K562 (cell line): ENCODE measurements at regions not wholly inside any gene's neighbourhood (a gene's known extent, or its start where the extent isn't known, plus 50 kb on each side); places are given as distances from the start of the nearest gene placed in this dataset.

Source experiments
- ATAC-seq: fragments of 200-7000 bp; cut with Tn5 transposase; 3 replicates; pipeline ENCODE4 v1.9.1; 2020; ENCODE audit warnings: moderate library complexity
- BruUV-seq: library from RNA; stranded (reverse); fragments of 400-500 nt; replicated peaks from 2 replicates; lab custom pipeline; 2021; lab: Mats Ljungman, UMichigan
- CTCF ChIA-PET: fragments of 300-600 bp; formaldehyde crosslinking; extraction: SDS; loops from one replicate; lab custom pipeline; 2021; ENCODE audit warnings: low intra/inter-chr PET ratio; lab: Yijun Ruan, JAX
- POLR2A ChIA-PET: fragments of 300-600, 350-650 bp; sonication (Branson Sonifier 250); formaldehyde crosslinking; extraction: SDS; loops from one replicate; lab custom pipeline; 2021; ENCODE audit warnings: antibody characterized with exemption, inconsistent platforms; lab: Yijun Ruan, JAX
- DNase-seq, 4 experiments: peaks; one replicate each; pipeline versions ENCODE4 v3.0.0 to v3.0.0-alpha.2; 2011 to 2018; ENCODE audit warnings: low spot score in 3 of 4, mixed read lengths in 3 of 4; ENCODE audit errors: extremely low read depth in 1 of 4
- FAIRE-seq: peaks from 2 replicates; lab custom pipeline; 2011; peaks lifted over from hg19 to GRCh38; lab: Jason Lieb, UNC
- H2AFZ ChIP-seq: 2 replicates; pipeline ENCODE4 v1.6.0; 2011; ENCODE audit warnings: low read depth, low read length, control low read depth, inconsistent platforms
- H3K27ac ChIP-seq: fragments of 200-600 bp; 3 replicates; pipeline ENCODE4 v1.8.0; 2011; ENCODE audit warnings: low read depth, mild to moderate bottlenecking, control low read depth, inconsistent platforms, low read length, moderate library complexity, mixed read lengths; ENCODE audit errors: extremely low read depth
- H3K27me3 ChIP-seq, 2 experiments: fragments of 300-600 bp in 1 of 2; 2 replicates in 1 of 2; 3 replicates in 1 of 2; pipeline versions ENCODE4 v1.6.0 to v1.8.0; 2011; ENCODE audit warnings: inconsistent platforms in 2 of 2, low read length in 2 of 2, mild to moderate bottlenecking in 1 of 2, mixed read lengths in 1 of 2, moderate library complexity in 1 of 2; ENCODE audit not compliant: control insufficient read depth in 2 of 2, insufficient read depth in 2 of 2
- H3K36me3 ChIP-seq: fragments of 300-600 bp; 3 replicates; pipeline ENCODE4 v1.8.0; 2011; ENCODE audit warnings: mild to moderate bottlenecking, low read length, inconsistent platforms; ENCODE audit not compliant: control insufficient read depth, insufficient read depth
- H3K4me1 ChIP-seq, 2 experiments: fragments of 200-600 bp in 1 of 2; replicated peaks in 1 of 2; 2 replicates in 1 of 2; 3 replicates in 1 of 2; pipeline versions ENCODE4 v1.5.1 to v1.8.0; 2011; ENCODE audit warnings: inconsistent platforms in 2 of 2, low read length in 2 of 2, mild to moderate bottlenecking in 1 of 2, mixed read lengths in 1 of 2, moderate library complexity in 1 of 2; ENCODE audit not compliant: control insufficient read depth in 2 of 2, insufficient read depth in 2 of 2
- H3K4me2 ChIP-seq: 2 replicates; pipeline ENCODE4 v1.6.1; 2011; ENCODE audit warnings: low read length, control low read depth, inconsistent platforms, mixed read lengths; ENCODE audit not compliant: insufficient read depth
- H3K4me3 ChIP-seq: fragments of 200-600 bp; sonication (generic), shearing (Covaris generic); 2 replicates; pipeline ENCODE4 v1.5.1; 2016; ENCODE audit warnings: control low read depth, inconsistent platforms
- H3K79me2 ChIP-seq: fragments of 200-600 bp; 3 replicates; pipeline ENCODE4 v1.8.0; 2011; ENCODE audit warnings: low read length, inconsistent platforms; ENCODE audit not compliant: control insufficient read depth, insufficient read depth
- H3K9ac ChIP-seq, 2 experiments: 2 replicates each; pipeline versions ENCODE4 v1.6.0 to v1.6.1; 2011; ENCODE audit warnings: low read depth in 2 of 2, low read length in 2 of 2, control low read depth in 1 of 2, inconsistent platforms in 1 of 2, mild to moderate bottlenecking in 1 of 2, mixed read lengths in 1 of 2; ENCODE audit not compliant: insufficient read depth in 1 of 2
- H3K9me1 ChIP-seq: one replicate; pipeline ENCODE4 v1.6.0; 2011; ENCODE audit warnings: inconsistent platforms, mild to moderate bottlenecking, low read length, moderate library complexity; ENCODE audit not compliant: control insufficient read depth, insufficient read depth
- H3K9me3 ChIP-seq: replicated peaks from 2 replicates; pipeline ENCODE4 v1.5.1; 2011; ENCODE audit warnings: low read depth, low read length, inconsistent platforms; ENCODE audit not compliant: control insufficient read depth, insufficient read depth
- H4K20me1 ChIP-seq: replicated peaks from 2 replicates; pipeline ENCODE4 v1.6.1; 2011; ENCODE audit warnings: low read length, inconsistent platforms, mixed read lengths; ENCODE audit not compliant: control insufficient read depth, insufficient read depth
- CTBP1 ChIP-seq: fragments of 450-650 bp; IDR thresholded peaks from 2 replicates; pipeline ENCODE4 v1.6.1; 2016; ENCODE audit warnings: borderline replicate concordance
- GTF2A2 ChIP-seq: IDR thresholded peaks from 2 replicates; pipeline ENCODE4 v1.6.1; 2016; ENCODE audit warnings: mild to moderate bottlenecking, missing genetic modification characterization, missing compliant biosample characterization
- HDAC2 ChIP-seq: fragments of 450-650 bp; IDR thresholded peaks from 2 replicates; pipeline ENCODE4 v1.6.1; 2016; ENCODE audit warnings: mild to moderate bottlenecking
- HNRNPUL1 ChIP-seq: fragments of 200-400 bp; formaldehyde crosslinking; IDR thresholded peaks from 2 replicates; pipeline ENCODE4 v1.6.1; 2017; ENCODE audit warnings: low read length
- MYBL2 ChIP-seq, 2 experiments: fragments of 450-650 bp in 1 of 2; sonication (generic) in 1 of 2; formaldehyde crosslinking in 1 of 2; IDR thresholded peaks; 2 replicates each; pipeline versions ENCODE4 v1.6.1 to v1.8.1; 2017 to 2022; ENCODE audit warnings: borderline replicate concordance in 1 of 2, inconsistent platforms in 1 of 2, low read depth in 1 of 2, mild to moderate bottlenecking in 1 of 2, missing genetic modification reagents in 1 of 2, moderate library complexity in 1 of 2
- NELFE ChIP-seq: IDR thresholded peaks from 2 replicates; pipeline ENCODE4 v1.6.1; 2011; ENCODE audit warnings: mild to moderate bottlenecking; ENCODE audit not compliant: insufficient read depth, insufficient read length
- PHB2 ChIP-seq: fragments of 450-650 bp; IDR thresholded peaks from 2 replicates; pipeline ENCODE4 v1.6.1; 2017; ENCODE audit warnings: low read depth
- RUNX1 ChIP-seq: sonication (generic); IDR thresholded peaks from 2 replicates; pipeline ENCODE4 v1.6.1; 2016; ENCODE audit warnings: antibody characterized with exemption, low read depth
- ZBTB8A ChIP-seq: fragments of 450-650 bp; IDR thresholded peaks from 2 replicates; pipeline ENCODE4 v1.6.1; 2018; ENCODE audit warnings: mild to moderate bottlenecking, moderate library complexity; ENCODE audit not compliant: partially characterized antibody
- ZNF699 ChIP-seq: fragments of 250-450 bp; sonication (Bioruptor Pico); IDR thresholded peaks from 2 replicates; pipeline ENCODE4 v1.8.0; 2021; ENCODE audit warnings: mild to moderate bottlenecking, moderate library complexity; ENCODE audit not compliant: insufficient replicate concordance
- WGBS: fragments of 100-300 bp; shearing (Covaris generic); methylation state at CpG from one replicate; pipeline ENCODE4 v1.1.6; 2016; ENCODE audit warnings: low coverage, mixed read lengths; ENCODE audit not compliant: insufficient coverage; ENCODE audit errors: missing lambda C conversion rate; 5-methylcytosine and 5-hydroxymethylcytosine counted together
- in situ Hi-C: fragments of 300-500 bp; cut with MboI; formaldehyde crosslinking; loops from 4 replicates; pipeline ENCODE4 v1.15.0; 2018; ENCODE audit warnings: inconsistent platforms, mixed read lengths
- intact Hi-C: fragments of 100-400 bp; cut with micrococcal nuclease; formaldehyde crosslinking; loops from 2 replicates; pipeline ENCODE4 v1.14.2; 2022
- TF ChIP-seq, protein P1 (sequence below): IDR thresholded peaks from 2 replicates; pipeline ENCODE4 v1.6.1; 2012; ENCODE audit warnings: low read depth, low read length, improper control_type of control experiment, borderline replicate concordance
- TF ChIP-seq, protein P2 (sequence below): fragments of 450-650 bp; IDR thresholded peaks from 2 replicates; pipeline ENCODE4 v1.6.1; 2017; ENCODE audit warnings: mild to moderate bottlenecking, moderate library complexity
- TF ChIP-seq, protein P3 (sequence below): fragments of 250-450 bp; sonication (Bioruptor Pico); IDR thresholded peaks from 2 replicates; pipeline ENCODE4 v1.5.0; 2021; ENCODE audit warnings: mild to moderate bottlenecking, borderline replicate concordance
- TF ChIP-seq, protein P4 (sequence below): fragments of 200-800 bp; sonication (Bioruptor generic); IDR thresholded peaks from 2 replicates; pipeline ENCODE4 v1.6.1; 2017; ENCODE audit warnings: missing genetic modification characterization, missing compliant biosample characterization

DNA sequence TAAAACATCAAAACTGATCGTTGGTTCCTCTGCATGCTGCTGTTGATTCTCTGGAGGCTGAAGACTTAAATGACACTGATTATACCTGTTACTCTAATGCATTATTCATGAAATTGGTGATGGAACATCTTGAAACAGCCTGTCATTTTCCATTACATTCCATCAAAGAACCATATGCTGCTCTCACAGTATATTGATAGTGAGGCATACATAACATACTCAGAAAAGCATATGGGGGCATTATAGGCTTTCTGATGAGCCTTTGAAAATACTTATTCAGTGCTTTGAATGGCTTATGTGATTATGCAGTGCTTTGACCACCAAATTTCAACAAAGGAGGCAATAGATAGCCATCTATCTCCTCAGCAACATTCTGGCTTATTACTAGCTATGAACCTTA is 392.1 kb downstream of the CDH19 start:
- FAIRE-seq (no peak), ATAC-seq (no peak), DNase-seq (no peak)
- 33% methylated on average over 1 of the region's 1 CpG for WGBS
- ChIA-PET POLR2A (no interaction called here), CTCF (no interaction called here)
- Histone ChIP-seq H3K79me2 (no peaks in the 10 kb centered on the region), H3K9me1 (no peaks in the 10 kb centered on the region), H3K9ac (no peak overlapping the region), H3K4me3 (no peak overlapping the region), H3K27ac (no peak overlapping the region), H3K27me3 (no peaks in the 10 kb centered on the region), H3K36me3 (no peaks in the 10 kb centered on the region), H3K9me3 (no peaks in the 10 kb centered on the region), H4K20me1 (no peaks in the 10 kb centered on the region), H3K4me2 (no peak overlapping the region), H2AFZ (no peak overlapping the region), H3K4me1 (no peaks in the 10 kb centered on the region)
- intact Hi-C loops, result no loop called here
- TF ChIP-seq, protein P1, sequence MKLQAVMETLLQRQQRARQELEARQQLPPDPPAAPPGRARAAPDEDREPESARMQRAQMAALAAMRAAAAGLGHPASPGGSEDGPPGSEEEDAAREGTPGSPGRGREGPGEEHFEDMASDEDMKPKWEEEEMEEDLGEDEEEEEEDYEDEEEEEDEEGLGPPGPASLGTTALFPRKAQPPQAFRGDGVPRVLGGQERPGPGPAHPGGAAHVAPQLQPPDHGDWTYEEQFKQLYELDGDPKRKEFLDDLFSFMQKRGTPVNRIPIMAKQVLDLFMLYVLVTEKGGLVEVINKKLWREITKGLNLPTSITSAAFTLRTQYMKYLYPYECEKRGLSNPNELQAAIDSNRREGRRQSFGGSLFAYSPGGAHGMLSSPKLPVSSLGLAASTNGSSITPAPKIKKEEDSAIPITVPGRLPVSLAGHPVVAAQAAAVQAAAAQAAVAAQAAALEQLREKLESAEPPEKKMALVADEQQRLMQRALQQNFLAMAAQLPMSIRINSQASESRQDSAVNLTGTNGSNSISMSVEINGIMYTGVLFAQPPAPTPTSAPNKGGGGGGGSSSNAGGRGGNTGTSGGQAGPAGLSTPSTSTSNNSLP, result no peak
- TF ChIP-seq MYBL2 (IDR thresholded peaks at IDR 0.05; ENCODE audit: low read depth) (no peak), MYBL2 (CRISPR knock-in tag; IDR thresholded peaks at IDR 0.05; ENCODE audit: borderline replicate concordance) (no peak), ZBTB8A (no peak), RUNX1 (no peak), NELFE (no peak), PHB2 (no peak), CTBP1 (no peak), HNRNPUL1 (no peak), GTF2A2 (tag) (no peak), HDAC2 (no peak), ZNF699 (CRISPR knock-in tag) (no peak)
- TF ChIP-seq, protein P2, sequence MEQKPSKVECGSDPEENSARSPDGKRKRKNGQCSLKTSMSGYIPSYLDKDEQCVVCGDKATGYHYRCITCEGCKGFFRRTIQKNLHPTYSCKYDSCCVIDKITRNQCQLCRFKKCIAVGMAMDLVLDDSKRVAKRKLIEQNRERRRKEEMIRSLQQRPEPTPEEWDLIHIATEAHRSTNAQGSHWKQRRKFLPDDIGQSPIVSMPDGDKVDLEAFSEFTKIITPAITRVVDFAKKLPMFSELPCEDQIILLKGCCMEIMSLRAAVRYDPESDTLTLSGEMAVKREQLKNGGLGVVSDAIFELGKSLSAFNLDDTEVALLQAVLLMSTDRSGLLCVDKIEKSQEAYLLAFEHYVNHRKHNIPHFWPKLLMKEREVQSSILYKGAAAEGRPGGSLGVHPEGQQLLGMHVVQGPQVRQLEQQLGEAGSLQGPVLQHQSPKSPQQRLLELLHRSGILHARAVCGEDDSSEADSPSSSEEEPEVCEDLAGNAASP, result no peak
- TF ChIP-seq, protein P3, sequence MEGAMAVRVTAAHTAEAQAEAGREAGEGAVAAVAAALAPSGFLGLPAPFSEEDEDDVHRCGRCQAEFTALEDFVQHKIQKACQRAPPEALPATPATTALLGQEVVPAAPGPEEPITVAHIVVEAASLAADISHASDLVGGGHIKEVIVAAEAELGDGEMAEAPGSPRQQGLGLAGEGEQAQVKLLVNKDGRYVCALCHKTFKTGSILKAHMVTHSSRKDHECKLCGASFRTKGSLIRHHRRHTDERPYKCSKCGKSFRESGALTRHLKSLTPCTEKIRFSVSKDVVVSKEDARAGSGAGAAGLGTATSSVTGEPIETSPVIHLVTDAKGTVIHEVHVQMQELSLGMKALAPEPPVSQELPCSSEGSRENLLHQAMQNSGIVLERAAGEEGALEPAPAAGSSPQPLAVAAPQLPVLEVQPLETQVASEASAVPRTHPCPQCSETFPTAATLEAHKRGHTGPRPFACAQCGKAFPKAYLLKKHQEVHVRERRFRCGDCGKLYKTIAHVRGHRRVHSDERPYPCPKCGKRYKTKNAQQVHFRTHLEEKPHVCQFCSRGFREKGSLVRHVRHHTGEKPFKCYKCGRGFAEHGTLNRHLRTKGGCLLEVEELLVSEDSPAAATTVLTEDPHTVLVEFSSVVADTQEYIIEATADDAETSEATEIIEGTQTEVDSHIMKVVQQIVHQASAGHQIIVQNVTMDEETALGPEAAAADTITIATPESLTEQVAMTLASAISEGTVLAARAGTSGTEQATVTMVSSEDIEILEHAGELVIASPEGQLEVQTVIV (CRISPR knock-in tag), result no peak
- TF ChIP-seq, protein P4, sequence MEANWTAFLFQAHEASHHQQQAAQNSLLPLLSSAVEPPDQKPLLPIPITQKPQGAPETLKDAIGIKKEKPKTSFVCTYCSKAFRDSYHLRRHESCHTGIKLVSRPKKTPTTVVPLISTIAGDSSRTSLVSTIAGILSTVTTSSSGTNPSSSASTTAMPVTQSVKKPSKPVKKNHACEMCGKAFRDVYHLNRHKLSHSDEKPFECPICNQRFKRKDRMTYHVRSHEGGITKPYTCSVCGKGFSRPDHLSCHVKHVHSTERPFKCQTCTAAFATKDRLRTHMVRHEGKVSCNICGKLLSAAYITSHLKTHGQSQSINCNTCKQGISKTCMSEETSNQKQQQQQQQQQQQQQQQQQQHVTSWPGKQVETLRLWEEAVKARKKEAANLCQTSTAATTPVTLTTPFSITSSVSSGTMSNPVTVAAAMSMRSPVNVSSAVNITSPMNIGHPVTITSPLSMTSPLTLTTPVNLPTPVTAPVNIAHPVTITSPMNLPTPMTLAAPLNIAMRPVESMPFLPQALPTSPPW, result no peak
- BruUV-seq, result no TSS peak
- in situ Hi-C loops, result no loop called here
